WI38 (cell line): ENCODE measurements at regions not wholly inside any gene's neighbourhood (a gene's known extent, or its start where the extent isn't known, plus 50 kb on each side); places are given as distances from the start of the nearest gene placed in this dataset.
A peak's percentile ranks its signal among the peaks of the same experiment; 100 is the strongest.
"Not testable (repeated sequence)": the region's sequence is repeated elsewhere in the genome, so short reads cannot be mapped to it uniquely, and the experiment has no call there.

Source experiments
- H3K4me3 ChIP-seq: 2 replicates; pipeline ENCODE4 v1.5.1; 2011; ENCODE audit warnings: low read depth, mild to moderate bottlenecking, control low read depth, low read length
- TF ChIP-seq, protein P1 (sequence below): IDR thresholded peaks from 2 replicates; pipeline ENCODE4 v1.5.1; 2012; ENCODE audit warnings: low read depth, mild to moderate bottlenecking, control low read depth, low read length

GRCh38 chr5:36739751-36740221 lies 133.4 kb downstream of the SLC1A3 start:
- H3K4me3 ChIP-seq = no peak overlapping the region
- TF ChIP-seq, protein P1, sequence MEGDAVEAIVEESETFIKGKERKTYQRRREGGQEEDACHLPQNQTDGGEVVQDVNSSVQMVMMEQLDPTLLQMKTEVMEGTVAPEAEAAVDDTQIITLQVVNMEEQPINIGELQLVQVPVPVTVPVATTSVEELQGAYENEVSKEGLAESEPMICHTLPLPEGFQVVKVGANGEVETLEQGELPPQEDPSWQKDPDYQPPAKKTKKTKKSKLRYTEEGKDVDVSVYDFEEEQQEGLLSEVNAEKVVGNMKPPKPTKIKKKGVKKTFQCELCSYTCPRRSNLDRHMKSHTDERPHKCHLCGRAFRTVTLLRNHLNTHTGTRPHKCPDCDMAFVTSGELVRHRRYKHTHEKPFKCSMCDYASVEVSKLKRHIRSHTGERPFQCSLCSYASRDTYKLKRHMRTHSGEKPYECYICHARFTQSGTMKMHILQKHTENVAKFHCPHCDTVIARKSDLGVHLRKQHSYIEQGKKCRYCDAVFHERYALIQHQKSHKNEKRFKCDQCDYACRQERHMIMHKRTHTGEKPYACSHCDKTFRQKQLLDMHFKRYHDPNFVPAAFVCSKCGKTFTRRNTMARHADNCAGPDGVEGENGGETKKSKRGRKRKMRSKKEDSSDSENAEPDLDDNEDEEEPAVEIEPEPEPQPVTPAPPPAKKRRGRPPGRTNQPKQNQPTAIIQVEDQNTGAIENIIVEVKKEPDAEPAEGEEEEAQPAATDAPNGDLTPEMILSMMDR = peak; percentile 80

GRCh38 chr5:36740259-36740898 lies 134.0 kb downstream of the SLC1A3 start:
- TF ChIP-seq, protein P1 = no peak
- no peak overlapping the region for H3K4me3 ChIP-seq

GRCh38 chr5:36741128-36741527 lies 134.7 kb downstream of the SLC1A3 start:
- TF ChIP-seq, protein P1 = no peak
- H3K4me3 ChIP-seq = no peak overlapping the region

DNA sequence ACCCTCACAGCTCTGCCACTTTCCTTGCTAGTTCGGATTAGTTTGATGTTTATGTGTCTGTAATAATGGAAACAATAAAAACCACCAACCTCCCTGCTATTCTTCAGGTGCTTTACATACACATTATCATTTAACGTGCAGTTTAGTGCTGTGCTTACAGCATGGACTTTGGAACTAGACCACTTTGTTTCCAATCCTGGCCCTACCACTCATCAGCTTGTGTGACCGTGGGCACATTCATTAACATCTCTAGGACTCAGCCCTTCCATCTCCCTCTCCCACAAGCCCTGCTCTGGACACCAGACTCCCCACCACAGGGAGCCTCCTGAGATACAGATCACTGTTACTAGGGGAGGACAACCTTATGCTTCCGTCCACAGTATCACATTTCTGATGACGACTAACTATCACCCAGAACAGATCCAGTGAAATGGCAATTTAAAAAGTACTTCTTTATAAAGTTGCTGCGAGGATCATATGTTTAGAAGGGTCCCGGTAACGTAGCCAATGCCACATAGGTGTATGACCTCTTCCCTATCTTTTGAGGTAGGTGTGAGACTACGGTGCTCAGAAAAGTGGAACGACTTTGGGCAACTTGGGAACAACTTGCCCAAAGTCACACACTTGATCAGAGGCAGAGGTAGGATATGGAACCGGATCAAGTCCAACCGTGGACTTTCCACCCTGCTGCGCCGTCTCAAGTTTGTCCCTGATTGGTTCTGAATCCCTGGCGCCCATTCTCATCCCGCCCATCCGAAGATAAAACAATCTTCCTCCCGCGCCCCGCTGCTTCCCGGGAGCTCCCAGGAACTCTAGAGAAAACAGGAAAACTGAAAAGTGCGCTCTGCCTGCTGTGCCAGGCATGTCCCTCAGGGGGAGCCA lies 132.4 kb upstream of the NIPBL start:
- TF ChIP-seq, protein P1 = peak; percentile 63; the same call in 1 of the 2 replicates
- H3K4me3 ChIP-seq = peak overlapping the region; percentile 66

- H3K4me3 ChIP-seq = peak overlapping the region; percentile 66
- TF ChIP-seq, protein P1 = no peak; the same call in 1 of the 2 replicates
Observed at GRCh38 chr5:36744773-36745589, 131.6 kb upstream of the NIPBL start.

- H3K4me3 ChIP-seq = not testable (repeated sequence)
Observed at GRCh38 chr5:36747794-36748193, 128.8 kb upstream of the NIPBL start.

DNA sequence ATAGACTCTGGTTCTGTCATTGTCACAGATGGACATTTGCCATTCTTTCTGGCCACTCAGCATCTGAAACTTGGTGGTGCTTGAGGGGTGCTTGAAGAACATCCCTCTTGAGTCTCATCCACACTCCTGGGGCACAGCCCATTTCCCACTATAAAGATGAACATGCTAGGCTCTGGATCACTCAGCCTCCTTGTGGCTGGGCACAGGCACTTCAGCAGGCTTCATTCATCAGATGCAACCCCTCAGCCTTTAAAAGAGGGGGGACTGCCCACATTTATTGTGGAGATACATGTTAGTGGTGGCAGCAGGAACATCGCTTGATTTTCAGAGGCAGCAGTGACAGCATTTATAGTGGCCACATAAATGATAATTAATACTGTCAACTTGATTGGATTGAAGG lies 124.7 kb upstream of the NIPBL start:
- TF ChIP-seq, protein P1 = 0 out of 2 replicates have a peak, but pooled peaks have one; percentile 6
- H3K4me3 ChIP-seq = no peak overlapping the region
